ENCODE measurements at regions not wholly inside any gene's neighbourhood (a gene's known extent, or its start where the extent isn't known, plus 50 kb on each side); places are given as distances from the start of the nearest gene placed in this dataset.

GRCh38 chr5:135251093-135251492 lies 147.9 kb downstream of the MACROH2A1 start:
- intact Hi-C loops (cut with DNase I): no loop called here
- ATAC-seq (no peak), DNase-seq (no peak)

- DNase-seq (no peak), ATAC-seq (no peak)
- intact Hi-C loops (cut with DNase I): no loop called here
Observed at GRCh38 chr5:135250671-135251070, 148.4 kb downstream of the MACROH2A1 start.

- intact Hi-C loops (cut with DNase I): no loop called here
- ATAC-seq (no peak), DNase-seq (no peak)
Observed at GRCh38 chr5:135249658-135250057, 149.4 kb downstream of the MACROH2A1 start.

DNA sequence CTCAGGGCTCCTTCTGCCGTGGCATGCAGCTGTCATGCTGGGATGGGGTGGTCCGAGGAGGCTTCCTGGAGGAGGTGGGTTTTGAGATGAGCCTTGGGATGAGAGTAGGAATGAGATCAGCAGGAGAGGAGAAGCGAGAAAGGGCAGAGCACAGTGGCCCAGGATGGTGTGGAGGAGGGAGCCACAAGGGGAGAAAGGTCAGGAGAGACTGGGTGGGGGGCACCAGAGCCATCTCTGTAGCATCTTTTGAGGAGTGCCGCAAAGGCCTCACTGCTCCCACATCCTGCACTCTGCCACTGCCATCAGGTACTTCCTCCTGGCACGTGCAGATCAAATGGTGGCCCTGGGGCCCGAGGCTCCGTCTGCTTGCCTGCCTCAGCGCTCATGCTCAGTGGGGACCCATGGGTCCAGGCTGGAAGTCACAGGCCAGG lies 150.2 kb downstream of the MACROH2A1 start:
- DNase-seq (no peak), ATAC-seq (no peak)
- intact Hi-C loops (cut with DNase I): no loop called here

DNA sequence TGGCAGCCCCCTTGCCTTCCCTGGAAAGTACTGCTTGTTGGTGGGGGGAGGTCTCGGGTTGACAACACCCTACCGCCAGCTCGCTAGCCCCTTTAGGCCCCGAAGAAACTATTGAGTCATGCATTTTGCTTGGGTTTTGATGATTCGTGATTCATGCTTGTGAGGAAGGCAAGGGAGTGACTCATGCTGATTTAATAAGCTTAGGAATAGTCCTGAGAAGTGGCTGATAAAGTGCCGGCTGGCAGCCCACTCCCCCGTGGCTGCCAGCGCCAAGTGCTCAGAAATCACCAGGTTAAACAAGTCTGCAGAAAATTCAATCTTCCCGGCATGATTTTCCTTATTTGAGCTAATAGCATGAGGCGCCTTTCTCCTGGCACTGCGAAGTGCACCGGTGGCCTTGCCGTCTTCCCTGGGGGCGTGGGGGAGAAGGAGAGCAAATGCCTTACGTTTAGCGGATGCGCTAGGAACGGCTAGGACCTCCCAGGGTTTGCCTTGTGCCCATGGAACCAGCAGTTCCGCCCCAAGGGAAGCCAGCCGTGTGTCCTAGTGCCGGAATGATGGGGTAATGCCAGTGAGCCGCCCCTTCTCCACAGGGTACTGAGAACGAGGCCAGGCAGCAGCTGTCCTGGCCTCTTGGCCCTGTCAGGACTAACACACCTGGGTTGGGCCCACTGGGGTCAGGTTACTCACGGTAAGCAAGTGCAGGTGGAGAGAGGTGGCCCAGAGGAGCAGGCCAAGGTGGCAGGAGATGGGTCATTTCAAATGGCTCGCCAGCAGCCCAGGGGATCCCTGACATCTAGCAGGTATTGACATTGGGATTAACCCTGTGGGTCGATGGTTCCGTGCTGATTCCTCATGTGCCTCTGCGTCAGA lies 151.9 kb downstream of the MACROH2A1 start:
- ATAC-seq: peak; percentile 14 to 82
- intact Hi-C loops (cut with DNase I): no loop called here
- no peak for DNase-seq

DNA sequence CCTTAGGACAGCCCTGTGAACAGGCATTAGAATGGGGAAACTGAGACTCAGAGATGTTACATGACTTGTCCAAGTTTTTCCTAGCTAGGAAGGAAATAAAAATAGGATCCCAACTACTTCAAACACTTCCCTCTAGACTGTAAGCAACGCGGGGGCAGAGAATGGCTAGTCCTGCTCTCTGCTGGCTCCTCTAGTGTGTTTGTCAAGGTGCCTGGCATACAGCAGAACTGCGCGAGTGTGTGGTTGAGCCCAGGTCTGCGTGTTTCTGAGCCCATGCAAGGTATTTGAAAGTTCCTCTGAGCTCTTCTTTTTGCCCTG lies 152.5 kb downstream of the MACROH2A1 start:
- DNase-seq (no peak), ATAC-seq (peak in 1 of 2 donors; percentile 51)
- intact Hi-C loops (cut with DNase I): no loop called here

- DNase-seq (no peak), ATAC-seq (peak in 1 of 2 donors; percentile 65)
- intact Hi-C loops (cut with DNase I): no loop called here
Observed at GRCh38 chr5:135245521-135246499, 153.2 kb downstream of the MACROH2A1 start.

- no peak for ATAC-seq
- DNase-seq: no peak
- intact Hi-C loops (cut with DNase I): no loop called here
Observed at GRCh38 chr5:135244620-135245021, 154.4 kb downstream of the MACROH2A1 start.

DNA sequence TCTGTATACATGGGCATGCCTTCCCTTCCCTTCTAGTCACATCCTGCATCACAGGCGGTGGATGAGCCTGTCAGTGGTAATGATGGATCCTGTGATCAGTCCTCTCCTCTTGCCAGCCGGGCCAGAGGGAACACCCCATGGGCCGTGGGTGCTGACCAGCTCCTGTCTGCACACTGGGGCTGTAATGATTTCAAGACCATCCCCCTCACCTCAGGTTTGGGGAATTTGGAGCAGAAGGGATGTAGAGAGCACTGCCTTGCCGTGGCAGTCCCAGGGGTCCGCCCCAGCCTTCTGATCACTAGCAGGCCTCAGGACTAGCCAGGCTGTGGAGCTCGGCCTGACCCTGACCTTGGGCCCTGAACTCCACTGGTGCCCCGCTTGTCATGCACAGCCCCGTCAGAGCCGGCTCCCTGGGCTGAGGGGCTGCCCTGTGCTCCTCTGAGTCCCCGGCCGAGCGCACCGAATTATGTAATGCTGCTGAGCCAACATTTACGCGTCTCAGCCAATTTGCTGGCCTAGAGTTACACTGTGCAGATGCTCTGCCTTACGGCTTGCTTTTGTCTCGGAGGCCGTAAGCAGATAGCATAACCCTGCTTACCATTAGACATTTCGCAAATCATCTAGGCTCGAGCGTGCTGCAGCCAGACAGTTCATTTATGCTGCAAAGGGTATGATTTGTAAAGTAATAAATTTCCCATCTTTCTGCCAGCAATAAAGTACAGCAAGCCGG lies 155.3 kb downstream of the MACROH2A1 start:
- peak; percentile 34 to 65 for ATAC-seq
- intact Hi-C loops (cut with DNase I): no loop called here
- DNase-seq: no peak

GRCh38 chr5:135242866-135243555 lies 156.0 kb downstream of the MACROH2A1 start:
- DNase-seq: no peak
- peak; percentile 53 to 62 for ATAC-seq

GRCh38 chr5:135242021-135242865 lies 156.8 kb downstream of the MACROH2A1 start:
- DNase-seq: no peak
- intact Hi-C loops (cut with DNase I): no loop called here
- ATAC-seq: peak in 1 of 2 donors; percentile 24

More at GRCh38 chr5:135242866-135243555, 156.0 kb downstream of the MACROH2A1 start:
- intact Hi-C loops (cut with DNase I): no loop called here

- ATAC-seq: no peak
- intact Hi-C loops (cut with DNase I): no loop called here
- no peak for DNase-seq
Observed at GRCh38 chr5:135241536-135241935, 157.5 kb downstream of the MACROH2A1 start.

- ATAC-seq (no peak), DNase-seq (no peak)
- intact Hi-C loops (cut with DNase I): no loop called here
Observed at GRCh38 chr5:135240781-135241360, 158.2 kb downstream of the MACROH2A1 start.

- intact Hi-C loops (cut with DNase I): no loop called here
- ATAC-seq (no peak), DNase-seq (no peak)
Observed at GRCh38 chr5:135240283-135240633, 158.8 kb downstream of the MACROH2A1 start.

- intact Hi-C loops (cut with DNase I): no loop called here
- no peak for DNase-seq
- ATAC-seq: peak in 1 of 2 donors; percentile 15
Observed at GRCh38 chr5:135239453-135240282, 159.4 kb downstream of the MACROH2A1 start.

DNA sequence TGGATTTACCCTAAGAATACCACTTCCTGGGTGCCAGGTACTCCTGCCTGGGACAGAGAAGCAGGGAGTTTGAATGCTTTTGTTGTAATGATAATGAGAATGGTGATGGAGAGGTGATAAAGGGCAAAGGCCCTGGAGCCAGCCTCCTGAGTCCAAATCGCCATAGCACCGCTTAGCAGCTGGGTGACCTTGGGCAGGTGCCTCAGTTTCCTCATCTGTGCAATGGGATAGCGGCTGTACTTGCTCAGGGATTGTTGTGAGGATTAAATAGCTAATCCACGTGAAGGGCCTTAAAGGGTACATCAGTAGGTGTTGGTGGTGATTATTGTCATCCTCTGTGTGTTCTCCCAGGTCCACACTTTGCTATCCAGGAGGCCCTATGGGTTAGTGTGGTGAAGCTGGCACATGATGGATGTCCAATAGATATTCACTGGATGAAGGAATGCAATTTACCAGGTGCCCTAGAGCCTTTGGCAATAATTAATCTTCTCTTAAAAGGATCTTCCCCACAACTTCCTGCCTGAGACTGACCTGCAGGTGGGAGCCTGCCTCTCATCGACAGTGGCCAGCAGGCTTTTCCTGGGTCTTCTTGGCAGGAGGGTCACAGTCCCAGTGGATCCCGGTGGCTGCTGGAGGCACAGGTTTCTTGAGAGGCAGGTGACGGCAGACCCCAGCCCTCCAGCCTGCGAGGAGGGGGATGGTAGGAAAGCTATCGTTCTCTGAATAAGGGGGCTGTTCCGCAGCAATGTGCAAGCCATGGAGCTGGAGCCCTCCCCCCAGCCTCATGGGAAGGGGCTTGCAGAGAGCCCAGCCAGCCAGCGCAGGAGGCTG lies 160.2 kb downstream of the MACROH2A1 start:
- ATAC-seq (no peak), DNase-seq (no peak)
- intact Hi-C loops (cut with DNase I): no loop called here
